Hepatic stellate cell (primary cell): ENCODE measurements at regions not wholly inside any gene's neighbourhood (a gene's known extent, or its start where the extent isn't known, plus 50 kb on each side); places are given as distances from the start of the nearest gene placed in this dataset.
"Not testable (repeated sequence)": the region's sequence is repeated elsewhere in the genome, so short reads cannot be mapped to it uniquely, and the experiment has no call there.

Experiments used
- DNase-seq: peaks from one replicate; pipeline ENCODE4 v3.0.0; 2011; ENCODE audit warnings: low spot score

GRCh38 chr12:105882404-105882803 is 256.4 kb downstream of the NUAK1 start:
- DNase-seq, result no peak

- DNase-seq, result no peak
Observed at GRCh38 chr12:105887131-105887530, 251.6 kb downstream of the NUAK1 start.

GRCh38 chr12:105888696-105889095 is 250.1 kb downstream of the NUAK1 start:
- peak; percentile 15 for DNase-seq

GRCh38 chr12:105892362-105892910 is 246.3 kb downstream of the NUAK1 start:
- no peak for DNase-seq

- DNase-seq, result not testable (repeated sequence)
Observed at GRCh38 chr12:105895197-105895832, 243.4 kb downstream of the NUAK1 start.

GRCh38 chr12:105897311-105897725 is 241.4 kb downstream of the NUAK1 start:
- no peak for DNase-seq

- not testable (repeated sequence) for DNase-seq
Observed at GRCh38 chr12:105898271-105898670, 240.5 kb downstream of the NUAK1 start.

GRCh38 chr12:105899589-105899988 is 239.2 kb downstream of the NUAK1 start:
- no peak for DNase-seq

GRCh38 chr12:105906561-105906960 is 232.2 kb downstream of the NUAK1 start:
- no peak for DNase-seq

GRCh38 chr12:105907982-105908381 is 230.8 kb downstream of the NUAK1 start:
- DNase-seq, result no peak

GRCh38 chr12:105910030-105910429 is 228.7 kb downstream of the NUAK1 start:
- no peak for DNase-seq

GRCh38 chr12:105911966-105912365 is 226.8 kb downstream of the NUAK1 start:
- DNase-seq, result no peak

GRCh38 chr12:105912882-105913678 is 225.7 kb downstream of the NUAK1 start:
- DNase-seq, result no peak

GRCh38 chr12:105915997-105916759 is 222.6 kb downstream of the NUAK1 start:
- DNase-seq, result no peak

- no peak for DNase-seq
Observed at GRCh38 chr12:105916760-105917039, 222.1 kb downstream of the NUAK1 start.

GRCh38 chr12:105920161-105920684 is 218.5 kb downstream of the NUAK1 start:
- DNase-seq, result no peak

GRCh38 chr12:105921055-105921454 is 217.7 kb downstream of the NUAK1 start:
- DNase-seq, result no peak

- peak; percentile 12 for DNase-seq
Observed at GRCh38 chr12:105921872-105922669, 216.7 kb downstream of the NUAK1 start.

- peak; percentile 65 for DNase-seq
Observed at GRCh38 chr12:105922670-105923102, 216.1 kb downstream of the NUAK1 start.

GRCh38 chr12:105924526-105925208 is 214.1 kb downstream of the NUAK1 start:
- no peak for DNase-seq

GRCh38 chr12:105927564-105927963 is 211.2 kb downstream of the NUAK1 start:
- no peak for DNase-seq
